ENCODE measurements at regions not wholly inside any gene's neighbourhood (a gene's known extent, or its start where the extent isn't known, plus 50 kb on each side); places are given as distances from the start of the nearest gene placed in this dataset.

DNA sequence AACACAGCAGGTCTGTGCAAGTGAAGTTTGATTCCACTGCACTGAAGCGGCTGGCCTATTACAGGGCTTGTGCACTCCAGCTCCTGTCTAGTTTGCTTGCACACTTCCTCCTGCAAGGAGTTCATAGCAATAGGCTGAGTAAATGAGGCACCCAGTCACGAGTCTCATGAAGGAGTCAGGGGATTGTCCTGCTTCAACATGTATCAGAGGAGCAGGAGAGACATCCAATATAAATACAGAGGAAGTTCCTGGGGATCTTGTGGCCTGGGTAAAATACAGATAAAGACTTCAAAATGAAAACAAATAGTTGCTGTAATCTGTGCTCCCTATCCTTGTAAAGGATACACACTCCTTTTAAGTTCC, 259.9 kb downstream of the SLITRK1 start:
- no peak overlapping the region for H3K4me3 ChIP-seq (ENCODE audit: low read length in 3 of 3)
- no peak overlapping the region for H3K27ac ChIP-seq (ENCODE audit: low read depth, low read length)
- H3K27me3 ChIP-seq (ENCODE audit: control insufficient read depth in 3 of 3, insufficient read depth in 3 of 3, low read length in 3 of 3): no peaks in the 10 kb centered on the region

DNA sequence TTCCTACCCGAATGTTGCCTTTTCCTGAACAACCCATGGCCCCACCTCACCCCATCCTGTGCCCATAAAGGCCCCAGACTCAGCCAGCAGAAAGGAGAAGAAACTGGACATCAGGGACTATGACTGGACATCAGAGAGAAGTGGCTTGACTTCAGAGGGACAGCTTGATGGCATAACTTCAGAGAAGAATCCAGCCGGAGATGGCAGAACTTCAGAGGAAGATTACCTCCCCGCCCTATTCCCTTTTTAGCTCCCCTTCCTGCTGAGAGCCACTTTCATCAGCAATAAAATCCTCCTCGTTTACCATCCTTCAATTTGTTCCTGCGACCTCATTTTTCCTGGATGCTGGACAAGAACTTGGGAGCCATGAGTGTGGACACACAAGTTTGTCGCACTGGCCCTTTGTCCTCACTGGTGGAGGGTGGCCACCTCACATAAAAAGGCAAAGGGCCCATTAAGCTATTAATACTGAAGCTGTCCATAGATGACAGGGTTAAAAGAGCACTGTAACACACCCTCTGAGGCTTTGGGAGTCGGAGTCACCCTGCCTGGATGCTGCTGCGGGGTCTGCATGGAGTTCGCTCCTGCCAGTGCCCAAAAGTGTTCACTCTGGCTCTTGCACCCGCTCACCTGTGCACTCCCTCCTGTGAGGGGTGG, 260.4 kb downstream of the SLITRK1 start:
- Histone ChIP-seq H3K27me3 (ENCODE audit: control insufficient read depth in 3 of 3, insufficient read depth in 3 of 3, low read length in 3 of 3) (no peaks in the 10 kb centered on the region), H3K27ac (ENCODE audit: low read depth, low read length) (no peak overlapping the region), H3K4me1 (ENCODE audit: control insufficient read depth in 3 of 3, insufficient read depth in 3 of 3, low read length in 3 of 3) (no peaks in the 10 kb centered on the region), H3K9me3 (ENCODE audit: control insufficient read depth in 3 of 3, low read length in 3 of 3) (peaks cover 0 to 4% (median 0%) of the 10 kb centered on the region in 3 donors), H3K9ac (ENCODE audit: low read depth in 1 of 3, low read length in 3 of 3) (no peak overlapping the region), H3K4me3 (ENCODE audit: low read length in 3 of 3) (no peak overlapping the region), H3K36me3 (ENCODE audit: control insufficient read depth in 3 of 3, insufficient read depth in 3 of 3, low read length in 3 of 3) (no peaks in the 10 kb centered on the region)

More for the DNA sequence above, 259.9 kb downstream of the SLITRK1 start:
- no peak overlapping the region for H3K9ac ChIP-seq (ENCODE audit: low read depth in 1 of 3, low read length in 3 of 3)
- H3K9me3 ChIP-seq (ENCODE audit: control insufficient read depth in 3 of 3, low read length in 3 of 3): peaks cover 0 to 4% (median 0%) of the 10 kb centered on the region in 3 donors
- H3K4me1 ChIP-seq (ENCODE audit: control insufficient read depth in 3 of 3, insufficient read depth in 3 of 3, low read length in 3 of 3): no peaks in the 10 kb centered on the region
- no peaks in the 10 kb centered on the region for H3K36me3 ChIP-seq (ENCODE audit: control insufficient read depth in 3 of 3, insufficient read depth in 3 of 3, low read length in 3 of 3)

DNA sequence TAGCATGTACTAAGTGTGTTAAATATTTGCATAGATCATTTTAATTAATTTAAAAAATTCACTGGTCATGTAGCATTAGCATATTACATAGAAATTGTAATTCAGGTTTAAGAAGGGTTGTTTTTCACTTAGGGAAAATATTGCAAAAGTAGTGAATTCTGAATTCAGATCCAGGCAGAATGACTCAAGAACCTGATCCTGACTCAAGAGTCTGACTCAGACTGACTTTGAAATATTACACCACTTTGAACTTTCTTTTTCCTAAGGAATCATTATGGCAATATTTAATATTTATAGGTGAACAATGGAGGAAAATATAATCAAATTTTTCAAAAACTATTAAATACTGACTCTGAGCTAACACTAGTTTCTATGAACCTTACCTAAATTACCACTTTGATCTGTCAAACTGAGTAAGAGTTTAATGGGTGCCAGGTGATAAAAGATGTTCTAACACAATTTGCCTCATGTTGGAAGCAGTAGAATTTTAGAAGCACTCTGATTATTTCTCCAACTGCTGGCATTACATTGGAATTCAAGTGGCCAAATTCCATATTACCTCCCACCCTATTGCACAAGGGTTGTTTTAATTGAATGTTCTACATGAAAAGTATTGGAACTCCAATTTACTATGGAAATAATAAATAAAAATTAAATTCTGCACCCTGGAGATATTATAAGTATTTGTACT, 261.6 kb downstream of the SLITRK1 start:
- no peak overlapping the region for H3K27ac ChIP-seq (ENCODE audit: low read depth, low read length)
- H3K9ac ChIP-seq (ENCODE audit: low read depth in 1 of 3, low read length in 3 of 3): no peak overlapping the region
- H3K4me1 ChIP-seq (ENCODE audit: control insufficient read depth in 3 of 3, insufficient read depth in 3 of 3, low read length in 3 of 3): no peaks in the 10 kb centered on the region
- no peak overlapping the region for H3K4me3 ChIP-seq (ENCODE audit: low read length in 3 of 3)
- peaks cover 0 to 4% (median 0%) of the 10 kb centered on the region in 3 donors for H3K9me3 ChIP-seq (ENCODE audit: control insufficient read depth in 3 of 3, low read length in 3 of 3)
- no peaks in the 10 kb centered on the region for H3K27me3 ChIP-seq (ENCODE audit: control insufficient read depth in 3 of 3, insufficient read depth in 3 of 3, low read length in 3 of 3)
- H3K36me3 ChIP-seq (ENCODE audit: control insufficient read depth in 3 of 3, insufficient read depth in 3 of 3, low read length in 3 of 3): no peaks in the 10 kb centered on the region

DNA sequence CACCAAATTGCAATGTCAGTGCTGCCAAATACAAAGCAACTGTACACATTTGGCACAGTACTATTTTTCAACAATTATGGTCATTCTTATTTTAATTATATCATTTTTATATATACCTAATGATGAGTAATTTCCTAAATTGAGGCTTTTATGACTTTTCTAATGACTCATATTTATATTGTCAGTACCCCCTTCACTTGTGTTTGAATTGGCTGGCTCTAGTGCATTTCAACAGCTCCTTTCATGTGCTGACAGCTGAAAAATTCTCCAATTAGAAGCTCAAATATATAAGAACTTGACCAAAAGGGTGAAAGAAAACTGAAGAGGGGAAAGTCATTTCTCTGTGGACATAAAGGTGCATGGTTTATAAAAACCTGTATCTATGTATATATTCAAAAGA, 263.3 kb downstream of the SLITRK1 start:
- Histone ChIP-seq H3K36me3 (ENCODE audit: control insufficient read depth in 3 of 3, insufficient read depth in 3 of 3, low read length in 3 of 3) (no peaks in the 10 kb centered on the region), H3K4me1 (ENCODE audit: control insufficient read depth in 3 of 3, insufficient read depth in 3 of 3, low read length in 3 of 3) (no peaks in the 10 kb centered on the region), H3K27ac (ENCODE audit: low read depth, low read length) (no peak overlapping the region), H3K9ac (ENCODE audit: low read depth in 1 of 3, low read length in 3 of 3) (no peak overlapping the region), H3K4me3 (ENCODE audit: low read length in 3 of 3) (no peak overlapping the region), H3K27me3 (ENCODE audit: control insufficient read depth in 3 of 3, insufficient read depth in 3 of 3, low read length in 3 of 3) (no peaks in the 10 kb centered on the region), H3K9me3 (ENCODE audit: control insufficient read depth in 3 of 3, low read length in 3 of 3) (peaks cover 0 to 4% (median 0%) of the 10 kb centered on the region in 3 donors)

DNA sequence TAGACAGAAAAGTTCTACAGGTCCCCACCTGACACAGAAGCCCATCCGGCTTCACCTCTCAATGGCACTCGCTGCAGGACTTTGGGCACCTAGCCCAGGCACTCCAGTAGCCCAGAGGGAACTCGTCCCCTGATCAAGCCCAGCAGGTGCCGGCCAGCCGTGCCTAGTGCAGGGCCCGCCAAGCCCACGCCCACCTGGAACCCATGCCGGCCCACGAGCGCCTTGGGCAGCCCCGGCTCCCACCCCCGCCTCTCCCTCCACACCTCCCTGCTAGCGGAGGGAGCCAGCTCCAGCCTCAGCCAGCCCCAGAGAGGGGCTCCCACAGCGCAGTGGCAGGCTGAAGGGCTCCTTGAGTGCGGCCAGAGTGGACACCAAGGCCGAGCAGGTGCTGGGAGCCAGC, 268.8 kb downstream of the SLITRK1 start:
- H3K4me1 ChIP-seq (ENCODE audit: control insufficient read depth in 3 of 3, insufficient read depth in 3 of 3, low read length in 3 of 3): no peaks in the 10 kb centered on the region
- H3K9me3 ChIP-seq (ENCODE audit: control insufficient read depth in 3 of 3, low read length in 3 of 3): no peaks in the 10 kb centered on the region
- no peak overlapping the region for H3K4me3 ChIP-seq (ENCODE audit: low read length in 3 of 3)
- no peak overlapping the region for H3K9ac ChIP-seq (ENCODE audit: low read depth in 1 of 3, low read length in 3 of 3)
- no peak overlapping the region for H3K27ac ChIP-seq (ENCODE audit: low read depth, low read length)
- H3K27me3 ChIP-seq (ENCODE audit: control insufficient read depth in 3 of 3, insufficient read depth in 3 of 3, low read length in 3 of 3): no peaks in the 10 kb centered on the region
- H3K36me3 ChIP-seq (ENCODE audit: control insufficient read depth in 3 of 3, insufficient read depth in 3 of 3, low read length in 3 of 3): no peaks in the 10 kb centered on the region

DNA sequence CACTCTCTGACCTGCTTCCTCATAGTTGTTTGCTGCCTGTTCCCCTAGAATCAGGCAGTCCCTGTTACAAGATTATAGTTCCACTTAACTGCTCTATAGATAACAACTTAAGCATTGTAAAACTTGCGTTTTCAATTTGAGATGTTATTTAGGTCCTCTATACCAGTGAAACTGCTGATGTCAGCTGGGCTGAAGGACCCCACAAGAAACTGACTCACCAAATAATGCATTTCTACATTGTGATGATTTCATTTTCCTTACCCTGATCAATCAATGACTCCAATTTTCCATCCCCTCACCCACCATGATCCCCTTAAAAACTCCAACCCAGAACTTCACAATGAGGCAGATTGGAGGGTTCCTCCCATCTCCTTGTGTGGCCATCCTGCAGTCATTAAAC, 280.7 kb downstream of the SLITRK1 start:
- Histone ChIP-seq H3K27ac (ENCODE audit: low read depth, low read length) (no peak overlapping the region), H3K9ac (ENCODE audit: low read depth in 1 of 3, low read length in 3 of 3) (no peak overlapping the region), H3K36me3 (ENCODE audit: control insufficient read depth in 3 of 3, insufficient read depth in 3 of 3, low read length in 3 of 3) (no peaks in the 10 kb centered on the region)

DNA sequence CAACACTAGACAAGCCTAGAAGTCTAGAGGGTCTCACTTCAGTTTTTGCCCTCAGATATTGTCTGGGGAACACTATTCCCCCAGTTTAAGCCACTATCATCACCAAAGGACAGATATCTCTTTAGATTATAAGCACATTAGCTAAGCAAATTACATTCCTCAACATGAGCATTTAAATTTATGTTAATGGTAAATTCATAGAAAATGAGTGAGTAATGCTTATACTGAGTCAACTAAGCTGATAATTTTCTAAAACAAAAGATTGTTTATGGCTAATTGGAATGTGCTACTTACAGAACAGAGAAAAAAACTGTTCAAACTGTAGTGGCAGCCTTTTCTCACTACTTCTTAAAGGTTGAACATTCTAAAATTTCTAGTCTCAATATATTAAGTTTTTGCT, 290.2 kb downstream of the SLITRK1 start:
- Histone ChIP-seq H3K9me3 (ENCODE audit: control insufficient read depth in 3 of 3, low read length in 3 of 3) (no peaks in the 10 kb centered on the region), H3K9ac (ENCODE audit: low read depth in 1 of 3, low read length in 3 of 3) (no peak overlapping the region), H3K27ac (ENCODE audit: low read depth, low read length) (no peak overlapping the region), H3K27me3 (ENCODE audit: control insufficient read depth in 3 of 3, insufficient read depth in 3 of 3, low read length in 3 of 3) (no peaks in the 10 kb centered on the region), H3K36me3 (ENCODE audit: control insufficient read depth in 3 of 3, insufficient read depth in 3 of 3, low read length in 3 of 3) (no peaks in the 10 kb centered on the region), H3K4me1 (ENCODE audit: control insufficient read depth in 3 of 3, insufficient read depth in 3 of 3, low read length in 3 of 3) (no peaks in the 10 kb centered on the region), H3K4me3 (ENCODE audit: low read length in 3 of 3) (no peak overlapping the region)

More for the DNA sequence above, 280.7 kb downstream of the SLITRK1 start:
- H3K4me1 ChIP-seq (ENCODE audit: control insufficient read depth in 3 of 3, insufficient read depth in 3 of 3, low read length in 3 of 3): no peaks in the 10 kb centered on the region
- H3K9me3 ChIP-seq (ENCODE audit: control insufficient read depth in 3 of 3, low read length in 3 of 3): no peaks in the 10 kb centered on the region
- H3K27me3 ChIP-seq (ENCODE audit: control insufficient read depth in 3 of 3, insufficient read depth in 3 of 3, low read length in 3 of 3): no peaks in the 10 kb centered on the region
- no peak overlapping the region for H3K4me3 ChIP-seq (ENCODE audit: low read length in 3 of 3)

DNA sequence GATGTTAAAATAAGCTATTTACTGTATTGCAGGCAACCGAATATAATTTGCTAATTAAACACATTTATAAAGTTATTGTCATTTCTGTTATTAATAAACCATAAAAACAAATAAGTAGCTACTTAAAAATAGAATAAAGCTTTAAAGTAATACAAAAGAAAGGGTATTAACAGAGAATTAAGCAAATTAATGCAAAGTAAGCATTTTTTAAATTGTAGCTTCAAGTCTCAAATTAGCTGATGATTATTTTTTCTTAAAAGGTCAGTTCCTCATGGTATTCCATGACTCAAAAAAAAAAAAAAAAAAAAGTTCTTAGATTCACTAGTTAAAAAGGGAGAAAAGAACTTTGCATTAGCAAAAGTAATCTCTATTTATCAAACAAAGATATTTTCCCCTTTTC, 292.5 kb downstream of the SLITRK1 start:
- no peaks in the 10 kb centered on the region for H3K27me3 ChIP-seq (ENCODE audit: control insufficient read depth in 3 of 3, insufficient read depth in 3 of 3, low read length in 3 of 3)
- H3K4me3 ChIP-seq (ENCODE audit: low read length in 3 of 3): no peak overlapping the region
- H3K9me3 ChIP-seq (ENCODE audit: control insufficient read depth in 3 of 3, low read length in 3 of 3): no peaks in the 10 kb centered on the region
- no peaks in the 10 kb centered on the region for H3K4me1 ChIP-seq (ENCODE audit: control insufficient read depth in 3 of 3, insufficient read depth in 3 of 3, low read length in 3 of 3)
- H3K27ac ChIP-seq (ENCODE audit: low read depth, low read length): no peak overlapping the region
- H3K36me3 ChIP-seq (ENCODE audit: control insufficient read depth in 3 of 3, insufficient read depth in 3 of 3, low read length in 3 of 3): no peaks in the 10 kb centered on the region
- H3K9ac ChIP-seq (ENCODE audit: low read depth in 1 of 3, low read length in 3 of 3): no peak overlapping the region

DNA sequence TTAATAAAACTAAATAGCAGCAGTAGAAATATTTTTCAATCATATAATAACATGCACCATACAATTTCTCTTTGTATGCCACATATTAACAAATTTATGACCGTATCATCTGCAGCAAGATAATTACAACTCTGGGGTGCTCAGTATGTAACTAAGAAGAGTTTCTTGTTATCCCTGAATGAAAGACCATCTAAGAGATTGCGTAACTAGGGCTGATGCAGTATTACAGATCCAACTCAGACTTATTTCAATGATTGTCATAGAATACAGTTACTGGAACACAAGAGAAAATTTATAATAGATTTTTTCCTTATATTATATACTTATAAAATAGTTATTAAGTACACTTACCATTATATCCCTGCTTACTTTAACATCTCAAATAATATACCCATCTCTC, 305.1 kb downstream of the SLITRK1 start:
- H3K36me3 ChIP-seq (ENCODE audit: control insufficient read depth in 3 of 3, insufficient read depth in 3 of 3, low read length in 3 of 3): no peaks in the 10 kb centered on the region
- no peak overlapping the region for H3K4me3 ChIP-seq (ENCODE audit: low read length in 3 of 3)
- no peaks in the 10 kb centered on the region for H3K4me1 ChIP-seq (ENCODE audit: control insufficient read depth in 3 of 3, insufficient read depth in 3 of 3, low read length in 3 of 3)
- no peak overlapping the region for H3K27ac ChIP-seq (ENCODE audit: low read depth, low read length)
- H3K9ac ChIP-seq (ENCODE audit: low read depth in 1 of 3, low read length in 3 of 3): no peak overlapping the region
- H3K27me3 ChIP-seq (ENCODE audit: control insufficient read depth in 3 of 3, insufficient read depth in 3 of 3, low read length in 3 of 3): no peaks in the 10 kb centered on the region
- H3K9me3 ChIP-seq (ENCODE audit: control insufficient read depth in 3 of 3, low read length in 3 of 3): no peaks in the 10 kb centered on the region

DNA sequence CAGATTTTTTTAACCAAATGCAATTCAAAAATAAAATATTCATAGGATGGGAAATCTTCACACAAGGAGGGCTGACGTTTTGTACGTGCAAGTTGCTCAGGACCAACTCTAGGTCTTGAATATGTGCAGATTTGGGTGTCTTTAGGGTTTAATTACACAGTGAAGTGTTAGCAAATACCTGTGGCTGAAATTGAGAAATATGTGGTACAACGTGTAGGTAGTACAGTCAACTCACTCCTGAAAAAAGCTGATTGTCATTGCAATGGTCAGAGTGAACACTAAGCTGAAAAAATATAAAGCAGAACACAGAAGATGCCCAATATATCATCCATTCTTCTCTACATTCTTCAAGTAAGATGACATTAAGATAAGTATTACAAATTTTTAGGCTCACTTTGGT, 314.3 kb downstream of the SLITRK1 start:
- no peaks in the 10 kb centered on the region for H3K36me3 ChIP-seq (ENCODE audit: control insufficient read depth in 3 of 3, insufficient read depth in 3 of 3, low read length in 3 of 3)
- no peaks in the 10 kb centered on the region for H3K9me3 ChIP-seq (ENCODE audit: control insufficient read depth in 3 of 3, low read length in 3 of 3)
- H3K27me3 ChIP-seq (ENCODE audit: control insufficient read depth in 3 of 3, insufficient read depth in 3 of 3, low read length in 3 of 3): no peaks in the 10 kb centered on the region
- H3K9ac ChIP-seq (ENCODE audit: low read depth in 1 of 3, low read length in 3 of 3): no peak overlapping the region
- H3K4me3 ChIP-seq (ENCODE audit: low read length in 3 of 3): no peak overlapping the region
- no peak overlapping the region for H3K27ac ChIP-seq (ENCODE audit: low read depth, low read length)
- H3K4me1 ChIP-seq (ENCODE audit: control insufficient read depth in 3 of 3, insufficient read depth in 3 of 3, low read length in 3 of 3): no peaks in the 10 kb centered on the region
